GM23248 (cell line): ENCODE measurements at regions not wholly inside any gene's neighbourhood (a gene's known extent, or its start where the extent isn't known, plus 50 kb on each side); places are given as distances from the start of the nearest gene placed in this dataset.

Experiments
- EZH2 ChIP-seq: fragments of 200-600 bp; sonication (generic); IDR thresholded peaks from 2 replicates; pipeline ENCODE4 v1.6.1; 2018; ENCODE audit warnings: antibody characterized with exemption, mild to moderate bottlenecking; ENCODE audit not compliant: insufficient read depth, poor library complexity, severe bottlenecking
- EZH2phosphoT487 ChIP-seq: fragments of 200-600 bp; sonication (generic); IDR thresholded peaks from 2 replicates; pipeline ENCODE4 v1.6.1; 2018; ENCODE audit warnings: antibody characterized with exemption, moderate library complexity, mild to moderate bottlenecking, low read depth; ENCODE audit not compliant: insufficient read depth

DNA sequence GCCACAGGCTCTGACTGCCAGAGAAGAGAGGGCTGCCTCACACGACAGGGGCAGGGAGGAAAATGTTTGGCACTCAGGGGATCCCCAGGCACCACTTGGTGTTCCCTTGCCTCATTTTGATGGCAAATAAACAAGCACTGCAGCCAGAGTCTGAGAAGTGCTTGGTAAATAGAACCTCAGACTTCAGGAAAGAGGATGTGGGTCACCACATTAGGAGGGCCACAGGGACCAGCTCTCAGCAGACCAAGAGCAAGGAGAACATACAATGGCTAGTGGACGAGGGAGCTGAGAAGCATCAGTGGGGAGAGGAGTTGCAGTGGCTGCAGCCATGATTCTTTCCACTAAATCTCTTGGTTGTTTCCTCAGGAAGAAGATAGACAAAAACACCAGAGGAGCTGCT is 413.9 kb downstream of the GADD45G start:
- TF ChIP-seq EZH2 (no peak), EZH2phosphoT487 (no peak)
